Naive thymus-derived CD4-positive, alpha-beta T cell (primary cell): ENCODE measurements at regions not wholly inside any gene's neighbourhood (a gene's known extent, or its start where the extent isn't known, plus 50 kb on each side); places are given as distances from the start of the nearest gene placed in this dataset.

Experiments
- ATAC-seq: fragments of 150-1000 bp; cut with Tn5 transposase; 2 replicates; pipeline ENCODE4 v1.10.0; 2021; ENCODE audit warnings: mild to moderate bottlenecking, moderate library complexity
- CTCF ChIA-PET: fragments of 350-600 bp; sonication (Branson Sonifier 250); formaldehyde crosslinking; loops from one replicate; lab custom pipeline; 2021; ENCODE audit warnings: antibody characterized with exemption; lab: Charles Lee
- POLR2A ChIA-PET: fragments of 350-600 bp; sonication (Branson Sonifier 250); formaldehyde crosslinking; loops from one replicate; lab custom pipeline; 2021; ENCODE audit warnings: antibody characterized with exemption, inconsistent platforms; lab: Charles Lee
- DNase-seq, 9 donors: peaks; one replicate each; pipeline versions ENCODE4 v3.0.0 to v3.0.0-alpha.2; 2020 to 2022; ENCODE audit warnings: mixed read lengths in 1 of 9
- H3K27ac ChIP-seq: one replicate; pipeline ENCODE4 v1.7.0; 2013; ENCODE audit warnings: mild to moderate bottlenecking, low read depth, low read length, moderate library complexity
- H3K27me3 ChIP-seq, 2 donors: one replicate each; pipeline ENCODE4 v1.7.0; 2013; ENCODE audit warnings: low read length in 2 of 2, mild to moderate bottlenecking in 2 of 2, moderate library complexity in 2 of 2; ENCODE audit not compliant: control insufficient read depth in 2 of 2, insufficient read depth in 2 of 2
- H3K36me3 ChIP-seq, 3 experiments: 1 replicate in 2 of 3; 2 replicates in 1 of 3; pipeline ENCODE4 v1.7.0; 2013; ENCODE audit warnings: low read length in 3 of 3, mild to moderate bottlenecking in 3 of 3, moderate library complexity in 1 of 3; ENCODE audit not compliant: insufficient read depth in 3 of 3, control insufficient read depth in 2 of 3
- H3K4me1 ChIP-seq, 2 donors: one replicate each; pipeline ENCODE4 v1.7.0; 2013; ENCODE audit warnings: low read length in 2 of 2, mild to moderate bottlenecking in 2 of 2, moderate library complexity in 1 of 2; ENCODE audit not compliant: control insufficient read depth in 2 of 2, insufficient read depth in 2 of 2
- H3K4me3 ChIP-seq: 2 replicates; pipeline ENCODE4 v1.7.0; 2013; ENCODE audit warnings: mild to moderate bottlenecking, low read length
- H3K9me3 ChIP-seq, 3 experiments: 1 replicate in 2 of 3; 2 replicates in 1 of 3; pipeline ENCODE4 v1.7.0; 2013; ENCODE audit warnings: low read length in 3 of 3; ENCODE audit not compliant: control insufficient read depth in 2 of 3
- H3K27ac Mint-ChIP-seq, 9 donors: one replicate each; pipeline ENCODE4 v1.8.0; 2020 to 2022; ENCODE audit warnings: mixed read lengths in 9 of 9, mild to moderate bottlenecking in 8 of 9, moderate library complexity in 5 of 9, inconsistent platforms in 2 of 9
- H3K27me3 Mint-ChIP-seq, 5 donors: one replicate each; pipeline ENCODE4 v1.8.0; 2021 to 2022; ENCODE audit warnings: mixed read lengths in 5 of 5, mild to moderate bottlenecking in 1 of 5
- H3K36me3 Mint-ChIP-seq, 5 donors: one replicate each; pipeline ENCODE4 v1.8.0; 2020 to 2022; ENCODE audit warnings: mixed read lengths in 5 of 5, mild to moderate bottlenecking in 3 of 5, inconsistent platforms in 1 of 5
- H3K4me1 Mint-ChIP-seq, 7 donors: one replicate each; pipeline ENCODE4 v1.8.0; 2020 to 2022; ENCODE audit warnings: mixed read lengths in 7 of 7, mild to moderate bottlenecking in 3 of 7, inconsistent platforms in 1 of 7
- H3K4me3 Mint-ChIP-seq, 10 donors: one replicate each; pipeline ENCODE4 v1.8.0; 2020 to 2022; ENCODE audit warnings: mild to moderate bottlenecking in 10 of 10, mixed read lengths in 10 of 10, moderate library complexity in 6 of 10, inconsistent platforms in 2 of 10
- H3K9me3 Mint-ChIP-seq, 11 donors: one replicate each; pipeline ENCODE4 v1.8.0; 2020 to 2022; ENCODE audit warnings: mixed read lengths in 11 of 11, mild to moderate bottlenecking in 4 of 11, inconsistent platforms in 1 of 11, moderate library complexity in 1 of 11
- intact Hi-C, 2 donors: fragments of 100-400 bp; cut with micrococcal nuclease; formaldehyde crosslinking; loops; one replicate each; pipeline ENCODE4 v1.15.1; 2023

DNA sequence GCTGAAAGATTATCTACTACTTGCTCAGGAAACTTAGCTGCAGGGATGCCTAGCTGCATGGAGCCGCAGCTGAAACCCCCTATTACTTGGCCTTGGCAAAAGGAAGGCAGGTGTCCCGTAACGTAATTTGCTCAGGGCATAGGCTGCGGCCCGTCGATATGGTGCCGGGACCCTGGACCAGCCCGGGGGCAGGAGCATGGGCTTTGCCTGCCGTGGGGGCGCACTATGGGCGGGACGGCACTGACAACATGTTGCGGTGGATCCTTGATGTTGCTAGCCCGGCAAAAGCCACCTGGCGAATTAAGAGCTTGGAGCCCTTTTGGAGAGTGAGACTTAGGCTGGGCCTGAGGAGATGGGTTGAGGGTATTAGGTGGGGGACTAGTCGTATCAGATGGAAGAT, 1551.2 kb downstream of the AACS start:
- H3K27me3 ChIP-seq: no peaks in the 10 kb centered on the region
- ATAC-seq (no peak), DNase-seq (no peak)
- no peak overlapping the region for H3K27ac ChIP-seq
- H3K36me3 ChIP-seq: no peaks in the 10 kb centered on the region
- Mint-ChIP-seq H3K9me3 (peaks cover 5 to 70% (median 25%) of the 10 kb centered on the region in 11 donors), H3K27ac (no peak overlapping the region), H3K27me3 (no peaks in the 10 kb centered on the region), H3K4me1 (no peaks in the 10 kb centered on the region), H3K36me3 (peaks cover 0 to 5% (median 0%) of the 10 kb centered on the region in 5 donors), H3K4me3 (no peak overlapping the region)
- peaks cover 0 to 13% (median 0%) of the 10 kb centered on the region in 3 experiments for H3K9me3 ChIP-seq
- CTCF ChIA-PET: no interaction called here
- no peak overlapping the region for H3K4me3 ChIP-seq
- intact Hi-C loops: no loop called here
- POLR2A ChIA-PET: no interaction called here
- H3K4me1 ChIP-seq: no peaks in the 10 kb centered on the region

DNA sequence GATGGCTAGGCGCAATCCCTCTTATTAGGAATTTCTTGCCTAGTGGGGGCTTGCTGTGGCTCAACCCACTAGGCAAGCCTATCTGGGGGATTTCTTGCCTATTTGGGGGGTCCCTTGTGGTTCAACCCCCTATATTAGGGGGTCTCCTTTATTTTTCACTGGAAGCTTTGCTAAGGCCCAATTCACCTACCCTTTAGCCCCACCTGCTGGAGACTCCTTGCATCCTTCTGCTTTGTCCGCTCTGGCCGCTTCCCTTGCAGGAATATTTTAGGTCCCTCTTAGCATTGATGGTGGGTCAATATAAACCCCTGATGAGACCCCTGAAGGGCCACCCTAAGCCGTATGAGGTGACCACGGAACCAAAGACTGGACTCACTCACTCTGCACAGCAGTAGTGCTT, 1552.1 kb downstream of the AACS start:
- Mint-ChIP-seq H3K9me3 (peaks cover 5 to 61% (median 24%) of the 10 kb centered on the region in 11 donors), H3K4me1 (no peaks in the 10 kb centered on the region), H3K4me3 (no peak overlapping the region), H3K27me3 (no peaks in the 10 kb centered on the region), H3K27ac (no peak overlapping the region), H3K36me3 (peaks cover 0 to 5% (median 0%) of the 10 kb centered on the region in 5 donors)
- H3K4me3 ChIP-seq: no peak overlapping the region
- ChIA-PET CTCF (no interaction called here), POLR2A (no interaction called here)
- H3K27me3 ChIP-seq: no peaks in the 10 kb centered on the region
- DNase-seq (no peak), ATAC-seq (no peak)
- H3K27ac ChIP-seq: no peak overlapping the region
- intact Hi-C loops: no loop called here
- H3K4me1 ChIP-seq: no peaks in the 10 kb centered on the region
- H3K9me3 ChIP-seq: peaks cover 0 to 13% (median 0%) of the 10 kb centered on the region in 3 experiments
- H3K36me3 ChIP-seq: no peaks in the 10 kb centered on the region

DNA sequence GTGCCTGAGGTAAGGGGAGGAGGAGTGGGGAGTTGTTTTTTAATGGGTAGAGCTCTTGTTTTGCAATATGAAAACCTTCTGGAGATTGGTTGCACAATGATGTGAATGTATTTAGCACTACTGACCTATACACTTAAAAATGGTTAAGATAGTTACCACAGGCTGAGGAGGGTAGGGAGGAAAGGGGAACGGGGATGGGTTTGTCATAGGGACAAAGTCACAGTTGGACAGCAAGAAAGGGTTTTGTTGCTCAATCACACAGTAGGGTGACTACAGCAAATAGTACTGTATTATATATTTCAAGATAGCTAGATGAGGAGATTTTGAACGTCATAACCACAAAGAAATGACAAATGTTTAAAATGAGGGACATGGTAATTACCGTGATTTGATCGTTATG, 1562.4 kb downstream of the AACS start:
- intact Hi-C loops: no loop called here
- POLR2A ChIA-PET: no interaction called here
- Mint-ChIP-seq H3K9me3 (peaks cover 0 to 12% (median 2%) of the 10 kb centered on the region in 11 donors), H3K4me1 (peaks cover 0 to 2% (median 0%) of the 10 kb centered on the region in 7 donors), H3K36me3 (no peaks in the 10 kb centered on the region), H3K27me3 (no peaks in the 10 kb centered on the region), H3K27ac (no peak overlapping the region), H3K4me3 (no peak overlapping the region)
- H3K4me3 ChIP-seq: no peak overlapping the region
- no peak overlapping the region for H3K27ac ChIP-seq
- DNase-seq (no peak), ATAC-seq (no peak)
- H3K4me1 ChIP-seq: no peaks in the 10 kb centered on the region
- H3K27me3 ChIP-seq: no peaks in the 10 kb centered on the region
- H3K9me3 ChIP-seq: no peaks in the 10 kb centered on the region
- CTCF ChIA-PET: no interaction called here
- H3K36me3 ChIP-seq: no peaks in the 10 kb centered on the region

DNA sequence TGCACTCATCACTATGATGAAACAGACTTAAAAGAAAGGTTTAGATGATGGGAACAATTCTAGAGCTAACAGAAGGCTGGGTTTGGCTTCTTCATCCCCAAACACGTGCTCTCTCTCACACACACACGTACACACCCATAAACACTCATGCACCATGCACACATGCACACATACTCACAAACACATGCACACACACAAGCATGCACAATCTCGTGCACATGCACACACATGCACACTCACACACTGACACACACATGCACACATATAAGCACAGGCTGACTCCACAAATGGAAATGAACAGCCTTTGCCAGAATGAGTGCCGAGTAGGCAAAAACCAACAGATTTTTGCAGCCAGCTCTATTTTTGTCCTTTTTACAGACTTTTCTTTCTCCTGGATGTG, 1571.6 kb downstream of the AACS start:
- peaks cover 5 to 35% (median 16%) of the 10 kb centered on the region in 11 donors for H3K9me3 Mint-ChIP-seq
- H3K27ac Mint-ChIP-seq: no peak overlapping the region
- H3K4me1 Mint-ChIP-seq: no peaks in the 10 kb centered on the region
- ChIA-PET CTCF (no interaction called here), POLR2A (no interaction called here)
- H3K27me3 Mint-ChIP-seq: peaks cover 0 to 7% (median 0%) of the 10 kb centered on the region in 5 donors
- intact Hi-C loops: no loop called here
- Histone ChIP-seq H3K27ac (no peak overlapping the region), H3K36me3 (no peaks in the 10 kb centered on the region), H3K9me3 (no peaks in the 10 kb centered on the region), H3K27me3 (no peaks in the 10 kb centered on the region), H3K4me1 (no peaks in the 10 kb centered on the region), H3K4me3 (no peak overlapping the region)
- no peak overlapping the region for H3K4me3 Mint-ChIP-seq
- peaks cover 0 to 5% (median 0%) of the 10 kb centered on the region in 5 donors for H3K36me3 Mint-ChIP-seq
- ATAC-seq (no peak), DNase-seq (no peak)

DNA sequence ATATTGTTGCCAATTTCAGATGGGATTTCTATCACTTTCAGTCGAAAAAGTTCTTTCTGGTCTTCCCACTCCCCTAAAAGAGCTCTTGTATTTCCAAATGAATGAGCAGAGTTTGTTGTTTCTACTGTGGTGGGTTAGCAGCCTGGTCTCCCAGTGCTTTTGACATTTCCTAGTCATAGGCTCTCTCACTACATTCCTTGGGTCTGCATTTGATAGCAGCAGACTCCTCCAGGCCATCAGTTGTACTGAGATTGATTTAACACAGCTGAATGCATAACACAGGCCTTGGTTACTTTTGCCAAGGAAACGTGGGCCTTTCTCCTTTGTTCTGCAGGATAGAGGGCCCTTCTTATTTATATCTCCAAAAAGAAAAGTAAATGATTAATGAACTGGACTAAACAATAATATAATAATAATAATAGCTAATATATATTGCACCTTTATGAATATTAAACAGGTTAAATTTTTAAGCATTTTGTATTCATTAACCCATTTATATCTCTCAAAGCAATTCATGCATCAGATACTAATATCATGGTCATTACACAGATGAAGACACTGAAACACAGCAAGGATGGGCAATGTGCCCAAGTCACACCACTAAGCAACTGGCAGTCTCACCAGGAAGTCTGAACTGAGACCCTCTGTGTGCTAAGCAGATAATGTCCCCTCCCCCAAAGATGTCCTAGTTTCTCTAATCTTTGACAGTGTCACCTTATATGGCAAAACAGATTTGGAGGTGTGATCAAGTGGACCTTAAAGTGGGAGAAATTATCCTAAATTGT, 1579.2 kb downstream of the AACS start:
- Histone ChIP-seq H3K4me3 (no peak overlapping the region), H3K27ac (no peak overlapping the region), H3K4me1 (no peaks in the 10 kb centered on the region), H3K36me3 (no peaks in the 10 kb centered on the region), H3K27me3 (no peaks in the 10 kb centered on the region), H3K9me3 (no peaks in the 10 kb centered on the region)
- Mint-ChIP-seq H3K9me3 (peaks cover 4 to 32% (median 17%) of the 10 kb centered on the region in 11 donors), H3K27ac (no peak overlapping the region), H3K4me1 (no peaks in the 10 kb centered on the region), H3K27me3 (peaks cover 0 to 4% (median 0%) of the 10 kb centered on the region in 5 donors), H3K36me3 (peaks cover 0 to 5% (median 0%) of the 10 kb centered on the region in 5 donors), H3K4me3 (no peak overlapping the region)
- intact Hi-C loops: no loop called here
- DNase-seq (no peak), ATAC-seq (no peak)
- ChIA-PET POLR2A (no interaction called here), CTCF (no interaction called here)

DNA sequence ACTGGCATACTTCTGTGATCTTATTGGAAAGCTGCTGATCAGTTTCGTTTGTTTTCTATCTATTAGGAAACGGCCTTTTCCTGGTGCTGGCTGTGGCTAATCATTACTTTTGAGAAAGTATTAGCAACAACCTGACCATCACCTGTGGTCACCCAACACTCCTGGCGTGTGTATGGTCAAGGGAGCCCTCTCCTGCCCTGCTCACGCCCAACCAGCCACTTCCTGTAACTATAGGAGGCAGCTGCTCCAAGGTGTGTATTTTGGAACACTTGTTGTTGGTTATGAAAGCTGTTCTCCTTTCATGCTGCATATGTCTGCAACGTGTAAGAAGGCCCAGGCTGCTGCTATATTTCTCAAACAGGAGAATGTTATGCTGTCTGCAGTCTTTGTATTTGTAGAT, 1582.8 kb downstream of the AACS start:
- Mint-ChIP-seq H3K27ac (no peak overlapping the region), H3K4me1 (no peaks in the 10 kb centered on the region), H3K4me3 (no peak overlapping the region), H3K36me3 (no peaks in the 10 kb centered on the region), H3K9me3 (peaks cover 0 to 8% (median 4%) of the 10 kb centered on the region in 11 donors), H3K27me3 (peaks cover 0 to 4% (median 0%) of the 10 kb centered on the region in 5 donors)
- H3K9me3 ChIP-seq: no peaks in the 10 kb centered on the region
- H3K27me3 ChIP-seq: no peaks in the 10 kb centered on the region
- no peak overlapping the region for H3K4me3 ChIP-seq
- CTCF ChIA-PET: no interaction called here
- no peaks in the 10 kb centered on the region for H3K4me1 ChIP-seq
- H3K27ac ChIP-seq: no peak overlapping the region
- ATAC-seq (no peak), DNase-seq (no peak)
- no peaks in the 10 kb centered on the region for H3K36me3 ChIP-seq
- intact Hi-C loops: no loop called here
- POLR2A ChIA-PET: no interaction called here

DNA sequence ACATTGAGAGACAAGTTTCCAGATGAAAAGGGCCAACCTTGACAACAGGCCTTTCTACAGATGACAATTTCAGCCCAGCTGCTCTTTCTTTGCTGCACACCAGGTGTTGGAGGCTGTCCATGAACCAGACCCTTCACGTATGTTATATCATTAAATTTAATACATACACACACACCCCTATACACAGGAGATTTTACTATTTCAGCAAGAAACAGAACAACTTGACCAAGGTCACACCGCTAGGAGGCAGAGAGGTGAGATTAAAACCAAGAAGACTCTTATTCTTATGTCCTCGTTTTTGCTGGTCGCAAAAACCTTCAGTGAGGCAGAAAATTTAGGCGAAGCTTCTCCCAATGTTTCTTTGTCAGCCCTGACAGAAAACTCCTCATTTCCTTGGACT, 1585.9 kb downstream of the AACS start:
- no peaks in the 10 kb centered on the region for H3K4me1 Mint-ChIP-seq
- ChIA-PET POLR2A (no interaction called here), CTCF (no interaction called here)
- no peak overlapping the region for H3K27ac ChIP-seq
- no peak overlapping the region for H3K4me3 ChIP-seq
- no peaks in the 10 kb centered on the region for H3K36me3 ChIP-seq
- H3K9me3 Mint-ChIP-seq: peaks cover 0 to 4% (median 0%) of the 10 kb centered on the region in 11 donors
- no peak for DNase-seq
- ATAC-seq: no peak
- intact Hi-C loops: no loop called here
- no peaks in the 10 kb centered on the region for H3K36me3 Mint-ChIP-seq
- H3K9me3 ChIP-seq: no peaks in the 10 kb centered on the region
- H3K4me1 ChIP-seq: no peaks in the 10 kb centered on the region
- no peak overlapping the region for H3K4me3 Mint-ChIP-seq
- H3K27me3 Mint-ChIP-seq: peaks cover 0 to 4% (median 0%) of the 10 kb centered on the region in 5 donors
- no peaks in the 10 kb centered on the region for H3K27me3 ChIP-seq
- H3K27ac Mint-ChIP-seq: no peak overlapping the region
